ENCODE measurements at regions not wholly inside any gene's neighbourhood (a gene's known extent, or its start where the extent isn't known, plus 50 kb on each side); places are given as distances from the start of the nearest gene placed in this dataset.

GRCh38 chr10:44747593-44748172 is 163.5 kb upstream of the TMEM72 start:
- no peak for TF ChIP-seq RAD21 (IDR thresholded peaks at IDR 0.05; ENCODE audit: low read depth)
- no peak for TF ChIP-seq EZH2 (IDR thresholded peaks at IDR 0.05)
- no peak for TF ChIP-seq POLR2AphosphoS5 (IDR thresholded peaks at IDR 0.05; ENCODE audit: low read depth, low read length)
- TF ChIP-seq CTCF (IDR thresholded peaks at IDR 0.05 in 2 of 3, conservative IDR thresholded peaks at IDR 0.05 in 1 of 3; ENCODE audit: borderline replicate concordance in 1 of 3, insufficient read depth in 1 of 3, low read depth in 2 of 3, low read length in 2 of 3): no peak
- TF ChIP-seq SIN3A (IDR thresholded peaks at IDR 0.05; ENCODE audit: low read depth): no peak
- TF ChIP-seq EGR1 (IDR thresholded peaks at IDR 0.05; ENCODE audit: low read depth): no peak
- no peak for TF ChIP-seq POLR2A (IDR thresholded peaks at IDR 0.05; ENCODE audit: borderline replicate concordance, extremely low read depth, insufficient read depth, insufficient read length)
- no peak for TF ChIP-seq JUND (IDR thresholded peaks at IDR 0.05)
- TF ChIP-seq REST (IDR thresholded peaks at IDR 0.05; ENCODE audit: low read depth): no peak
- no peak for TF ChIP-seq ZBTB33 (IDR thresholded peaks at IDR 0.05; ENCODE audit: extremely low read depth, insufficient replicate concordance, low read length)

All from HCT116 (cell line).